Iris pigment epithelial cell (primary cell): ENCODE measurements at regions not wholly inside any gene's neighbourhood (a gene's known extent, or its start where the extent isn't known, plus 50 kb on each side); places are given as distances from the start of the nearest gene placed in this dataset.

Source experiments
- DNase-seq: peaks from one replicate; pipeline ENCODE4 v3.0.0-alpha.2; 2011; ENCODE audit warnings: low read depth

DNA sequence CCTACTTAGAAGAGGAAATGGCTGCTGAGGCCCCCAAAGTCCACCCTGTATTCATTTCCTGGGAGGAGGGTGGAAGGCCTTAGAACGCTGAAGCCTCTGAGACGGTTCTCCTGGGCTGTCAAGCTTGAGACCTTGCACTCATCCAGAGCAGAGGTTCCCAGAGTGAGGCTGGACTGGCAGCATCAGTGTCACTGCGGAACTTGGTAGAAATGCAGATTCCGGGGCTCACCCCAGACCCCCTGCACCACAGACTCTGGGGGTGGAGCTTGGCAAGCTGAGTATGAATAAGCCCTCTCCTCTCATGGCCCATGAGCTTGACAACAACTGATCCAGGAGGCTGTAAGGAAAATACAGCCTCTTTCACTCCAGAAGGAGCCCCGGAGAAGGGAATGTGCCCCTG is 218.3 kb downstream of the IRF8 start:
- no peak for DNase-seq

DNA sequence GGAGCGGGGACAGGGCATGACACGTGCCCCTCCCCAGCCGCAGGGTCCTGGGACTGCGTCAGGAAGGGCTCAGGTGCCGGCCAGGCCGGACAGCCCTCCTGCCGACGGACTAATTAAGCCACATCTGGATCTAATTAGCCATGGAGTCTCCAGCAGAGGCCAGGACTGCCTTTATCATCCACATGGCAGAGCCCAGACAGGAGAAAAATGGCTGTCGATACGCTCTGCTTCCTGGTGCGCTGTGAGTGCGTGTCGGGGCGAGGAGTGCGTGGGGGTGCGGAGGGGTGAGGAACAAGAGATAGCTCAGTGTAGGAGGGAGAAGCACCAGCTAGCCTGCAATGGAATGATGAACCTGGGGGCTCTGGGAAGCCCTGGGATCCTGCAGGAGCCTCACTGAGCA is 218.8 kb downstream of the IRF8 start:
- DNase-seq, result no peak

DNA sequence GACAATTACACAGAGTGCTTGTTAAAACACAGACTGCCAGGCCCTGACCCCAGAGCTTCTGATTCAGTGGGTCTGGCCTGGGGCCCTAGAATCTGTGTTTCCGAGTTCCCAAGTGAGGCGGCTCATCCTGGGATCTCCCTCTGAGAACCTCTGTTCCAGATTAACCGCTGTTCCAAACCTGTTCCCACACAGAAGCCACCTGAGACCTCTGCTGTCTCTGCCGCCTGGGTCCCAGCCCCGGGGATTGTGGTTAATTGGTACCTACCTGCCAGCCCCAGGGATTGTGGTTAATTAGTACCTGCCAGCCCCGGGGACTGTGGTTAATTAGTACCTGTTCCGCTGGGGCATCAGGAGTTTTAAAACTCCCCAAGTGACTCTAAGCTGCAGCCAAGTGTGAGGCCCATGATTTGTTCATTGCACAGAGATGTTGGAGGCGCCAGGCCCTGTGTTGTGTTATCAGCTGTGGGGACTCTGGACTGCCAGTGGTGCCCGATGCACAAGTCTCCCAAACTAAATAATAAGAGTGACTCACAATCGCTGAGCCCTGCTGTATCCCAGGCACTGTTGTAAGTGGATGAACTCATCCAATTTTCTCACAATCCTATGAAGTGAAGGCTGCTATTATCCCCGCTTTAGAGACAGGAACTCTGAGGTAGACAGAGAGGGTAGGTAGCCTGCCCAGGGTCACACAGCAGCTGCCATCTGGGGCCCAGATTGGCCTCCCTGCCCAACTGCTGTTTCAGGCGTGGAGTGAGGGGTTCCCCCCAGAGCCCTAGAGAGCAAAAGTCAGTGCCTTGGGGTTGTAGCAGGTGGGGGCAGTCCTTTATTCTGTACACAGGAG is 219.7 kb downstream of the IRF8 start:
- DNase-seq, result no peak

DNA sequence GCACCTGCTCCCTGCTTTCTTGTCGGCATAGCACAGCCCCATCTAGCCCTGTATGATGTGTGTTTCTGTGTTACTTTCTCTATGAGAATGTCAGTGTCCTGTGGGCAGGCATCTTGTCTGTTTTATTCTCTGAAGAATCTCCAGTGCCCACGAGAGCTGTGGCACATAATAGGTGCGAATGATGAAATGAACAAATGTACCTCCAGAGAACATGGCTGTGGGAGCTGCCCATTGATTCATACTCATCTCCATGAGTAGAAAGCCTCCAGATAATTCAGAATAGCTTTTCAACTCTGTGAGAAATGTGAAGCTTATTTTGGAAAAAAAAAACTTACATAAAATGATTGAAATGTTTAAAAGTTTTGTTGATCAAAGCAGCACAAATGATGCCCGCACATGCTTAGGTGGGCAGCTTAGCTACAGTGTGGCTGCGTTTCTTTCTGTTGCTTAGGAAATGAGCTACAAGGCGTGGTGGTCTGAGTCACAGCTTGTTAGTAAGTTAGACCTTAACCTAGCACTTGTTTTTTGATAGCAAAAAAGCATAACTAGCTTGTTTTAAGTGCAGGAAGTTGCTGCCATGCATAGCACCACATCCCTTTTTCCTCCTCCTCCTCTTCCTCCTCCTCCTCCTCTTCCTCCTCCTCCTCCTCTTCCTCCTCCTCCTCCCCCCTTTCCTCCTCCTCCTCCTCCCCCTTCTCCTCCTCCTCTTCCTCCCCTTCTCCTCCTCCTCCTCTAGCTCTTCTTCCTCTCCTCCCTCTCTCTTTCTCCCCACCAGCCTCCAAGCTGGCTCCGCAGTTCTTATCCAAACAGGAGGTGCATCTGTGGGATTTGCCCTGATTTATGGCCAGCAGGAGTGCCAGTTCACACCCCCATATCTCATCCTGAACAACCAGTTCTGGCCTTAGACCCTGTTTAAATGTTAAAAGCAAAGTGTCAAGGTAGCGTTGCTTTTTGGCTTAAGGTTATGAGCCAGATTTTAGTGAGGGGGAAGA is 221.5 kb downstream of the IRF8 start:
- DNase-seq, result no peak

DNA sequence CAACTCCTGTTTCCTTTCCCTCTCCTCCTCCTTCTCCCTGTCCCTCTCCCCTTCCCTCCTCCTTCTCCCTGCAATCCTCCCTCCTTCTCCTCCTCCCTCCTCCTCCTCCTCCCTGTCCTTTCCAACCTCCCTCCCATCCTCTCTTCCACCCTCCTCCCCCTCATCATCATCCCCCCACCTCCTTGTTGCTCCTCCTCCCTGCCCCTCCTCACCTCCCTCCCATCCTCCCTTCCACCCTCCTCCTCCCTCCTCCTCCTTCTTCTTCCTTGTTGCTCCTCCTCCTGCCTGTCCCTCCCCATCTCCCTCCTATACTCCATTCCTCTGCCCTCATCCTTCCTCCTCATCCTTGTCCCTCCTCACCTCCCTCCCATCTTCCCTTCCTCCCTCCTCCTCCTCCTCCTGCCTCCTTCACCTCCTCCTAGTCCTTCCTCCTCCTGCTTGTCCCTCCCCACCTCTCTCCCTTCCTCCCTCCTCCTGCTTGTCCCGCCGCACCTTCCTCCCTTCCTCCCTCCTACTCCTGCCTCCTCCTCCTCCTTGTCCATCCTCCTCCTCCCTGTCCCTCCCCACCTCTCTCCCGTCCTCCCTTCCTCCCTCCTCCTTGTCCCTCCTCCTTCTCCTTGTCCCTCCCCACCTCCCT is 222.5 kb downstream of the IRF8 start:
- DNase-seq, result no peak

DNA sequence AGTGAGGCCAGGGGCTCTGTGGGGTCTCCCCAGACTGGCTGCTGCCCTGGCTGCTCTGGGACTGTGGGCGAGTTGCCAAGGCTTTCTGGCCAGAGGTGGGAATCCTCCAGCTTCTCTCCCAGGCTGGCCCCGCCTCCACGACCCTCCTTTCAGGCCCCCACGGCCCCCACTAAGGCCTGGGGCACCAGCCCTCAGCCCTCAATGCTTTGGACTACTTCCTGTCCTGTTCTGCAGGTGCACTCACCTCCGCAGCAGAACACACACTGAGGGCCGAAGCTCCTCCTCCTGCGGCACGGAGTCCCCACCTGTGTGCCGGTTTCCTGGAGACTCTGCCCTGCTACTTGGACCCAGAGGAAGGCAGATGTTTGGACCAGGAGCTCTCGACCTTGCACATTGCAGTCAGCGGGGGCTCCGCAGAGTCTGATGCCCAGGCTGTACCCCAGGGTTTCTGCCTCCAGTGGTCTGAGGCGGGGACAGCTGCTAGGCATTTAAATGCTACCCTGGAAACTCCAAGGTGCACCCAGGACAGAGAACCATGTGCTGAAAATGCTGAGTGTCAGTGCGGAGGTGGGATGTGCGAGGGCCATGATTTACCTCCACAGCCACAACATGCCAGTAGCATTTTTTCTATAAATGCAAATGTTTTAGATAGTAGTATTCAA is 223.8 kb downstream of the IRF8 start:
- DNase-seq, result no peak

DNA sequence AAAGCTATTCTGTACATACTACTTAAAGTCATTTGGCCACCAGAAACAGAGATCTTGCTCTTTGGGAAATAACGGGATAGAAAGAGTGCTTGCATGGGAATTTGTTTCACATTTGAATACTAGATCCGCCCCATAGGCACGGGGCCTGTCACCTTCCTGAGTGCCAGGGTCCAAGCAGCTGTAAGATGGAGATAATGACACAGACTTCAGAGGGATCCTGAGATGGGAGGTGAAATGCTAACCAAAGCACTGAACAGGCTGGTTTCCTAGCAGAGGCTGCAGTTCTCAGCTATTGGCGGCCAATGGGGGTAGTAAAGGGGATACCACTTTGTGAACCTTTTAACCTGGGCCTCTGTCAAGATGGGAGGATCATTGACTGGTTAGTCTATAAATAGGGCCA is 225.4 kb downstream of the IRF8 start:
- DNase-seq, result no peak

DNA sequence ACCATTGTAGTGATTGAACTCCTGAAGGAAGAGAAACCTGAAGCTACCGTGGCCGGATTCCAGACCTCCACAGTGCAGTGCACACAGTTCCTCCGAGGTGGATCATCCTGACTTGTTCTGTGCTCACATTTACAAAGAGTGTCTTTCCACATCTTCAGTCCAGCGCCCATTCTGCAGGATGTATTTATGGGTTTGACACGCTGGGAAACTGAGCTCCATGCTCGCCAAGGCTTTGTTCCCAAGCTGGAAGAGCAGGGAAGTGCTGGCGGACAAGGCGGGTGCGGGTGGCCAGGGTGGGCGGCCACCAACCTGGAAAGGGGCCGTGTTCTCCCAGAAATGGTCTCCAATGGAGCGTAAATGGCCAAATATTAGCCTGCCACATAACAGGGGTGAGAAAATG is 227.9 kb downstream of the IRF8 start:
- no peak for DNase-seq

DNA sequence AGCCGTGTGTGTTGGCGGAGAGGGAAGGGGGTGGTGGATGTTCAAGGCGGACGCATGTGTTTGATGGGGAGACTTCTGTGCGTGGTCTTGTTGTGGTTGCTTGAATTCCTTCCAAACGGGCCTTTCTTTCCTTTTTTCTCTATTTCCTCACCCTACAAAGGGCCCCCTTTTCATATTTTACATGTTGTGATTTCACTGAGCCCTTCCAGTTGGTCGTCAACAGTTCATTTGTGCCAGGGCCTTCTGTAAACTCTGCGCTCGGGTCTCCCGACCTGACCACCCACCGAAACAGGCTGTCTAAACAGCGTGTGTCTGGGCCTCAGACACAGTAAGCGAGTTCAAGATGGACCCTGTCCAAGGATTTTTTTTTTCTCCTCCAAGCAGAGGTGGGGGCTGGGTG is 228.4 kb downstream of the IRF8 start:
- no peak for DNase-seq

DNA sequence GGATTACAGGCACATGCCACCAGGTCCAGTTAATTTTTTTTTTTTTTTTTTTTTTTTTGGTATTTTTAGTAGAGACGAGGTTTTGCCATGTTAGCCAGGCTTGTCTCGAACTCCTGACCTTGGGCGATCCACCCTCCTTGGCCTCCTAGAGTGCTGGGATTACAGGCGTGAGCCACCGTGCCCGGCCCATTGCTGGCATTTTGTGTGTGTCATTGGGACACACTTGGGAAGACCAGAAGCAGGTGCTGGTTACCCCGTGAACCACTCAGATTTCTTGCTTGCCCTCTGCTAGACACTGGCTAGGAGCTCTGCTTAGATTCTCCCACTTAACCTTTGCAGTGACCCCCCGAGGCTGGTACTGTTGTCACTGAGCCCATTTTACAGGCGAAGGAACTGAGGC is 229.3 kb downstream of the IRF8 start:
- DNase-seq, result no peak

DNA sequence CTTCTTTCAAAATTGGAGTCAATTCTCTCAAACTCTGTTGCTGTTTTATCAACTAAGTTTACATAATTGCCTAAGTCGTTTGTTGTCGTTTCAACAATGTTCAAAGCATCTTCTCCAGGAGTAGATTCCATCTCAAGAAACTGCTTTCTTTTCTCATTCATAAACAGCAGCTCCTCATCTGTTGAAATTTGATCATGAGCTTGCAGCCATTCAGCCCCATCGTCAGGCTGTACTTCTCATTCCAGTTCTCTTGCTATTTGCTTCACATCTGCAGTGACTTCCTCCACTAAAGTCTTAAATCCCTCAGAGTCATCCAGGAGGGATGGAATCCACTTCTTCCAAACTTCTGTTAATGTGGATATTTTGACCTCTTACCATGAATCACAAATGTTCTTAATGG is 230.6 kb downstream of the IRF8 start:
- peak; percentile 31 for DNase-seq

DNA sequence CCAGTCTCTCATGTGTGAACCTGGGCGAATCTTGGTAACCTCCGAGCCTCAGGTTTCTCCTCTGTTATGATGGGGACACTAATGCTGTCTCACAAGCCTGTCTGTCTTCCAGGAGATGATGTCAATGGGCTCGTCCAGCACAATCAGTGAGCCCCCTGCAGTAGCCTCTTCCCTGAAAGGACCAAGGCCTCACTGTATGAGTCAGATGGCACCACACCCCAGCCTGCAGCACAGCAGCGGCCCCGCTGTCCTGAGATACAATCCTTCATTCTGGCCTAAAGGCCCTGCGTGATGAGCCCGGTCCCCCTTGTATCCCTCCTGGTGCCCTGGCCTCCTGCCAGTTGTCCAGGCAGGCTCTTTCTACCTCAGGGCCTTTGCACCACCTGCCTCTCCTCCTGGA is 234.4 kb downstream of the IRF8 start:
- no peak for DNase-seq

DNA sequence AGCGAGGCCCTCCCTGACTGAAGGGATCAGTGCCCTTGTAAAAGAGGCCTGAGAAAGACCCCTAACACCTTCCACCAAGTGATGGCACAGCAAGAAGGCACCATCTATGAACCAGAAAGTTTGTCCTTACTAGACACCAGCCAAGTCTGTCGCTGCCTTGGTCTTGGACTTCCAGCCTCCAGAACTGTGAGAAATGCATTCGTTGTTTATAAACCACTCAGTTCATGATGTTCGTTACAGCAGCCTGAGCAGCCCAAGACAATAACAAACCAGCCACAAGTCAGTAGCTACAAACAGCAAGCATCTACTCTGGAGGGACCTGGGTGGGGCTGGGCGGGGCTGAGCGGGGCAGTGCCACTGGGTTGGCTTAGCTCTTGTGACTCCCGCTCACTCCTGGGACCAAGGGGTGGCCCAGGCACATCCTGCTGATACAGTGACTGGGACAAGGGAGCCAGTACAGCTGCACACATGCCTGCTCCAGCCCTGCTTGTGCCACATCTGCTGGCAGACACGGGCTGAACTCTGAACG is 234.9 kb downstream of the IRF8 start:
- no peak for DNase-seq

DNA sequence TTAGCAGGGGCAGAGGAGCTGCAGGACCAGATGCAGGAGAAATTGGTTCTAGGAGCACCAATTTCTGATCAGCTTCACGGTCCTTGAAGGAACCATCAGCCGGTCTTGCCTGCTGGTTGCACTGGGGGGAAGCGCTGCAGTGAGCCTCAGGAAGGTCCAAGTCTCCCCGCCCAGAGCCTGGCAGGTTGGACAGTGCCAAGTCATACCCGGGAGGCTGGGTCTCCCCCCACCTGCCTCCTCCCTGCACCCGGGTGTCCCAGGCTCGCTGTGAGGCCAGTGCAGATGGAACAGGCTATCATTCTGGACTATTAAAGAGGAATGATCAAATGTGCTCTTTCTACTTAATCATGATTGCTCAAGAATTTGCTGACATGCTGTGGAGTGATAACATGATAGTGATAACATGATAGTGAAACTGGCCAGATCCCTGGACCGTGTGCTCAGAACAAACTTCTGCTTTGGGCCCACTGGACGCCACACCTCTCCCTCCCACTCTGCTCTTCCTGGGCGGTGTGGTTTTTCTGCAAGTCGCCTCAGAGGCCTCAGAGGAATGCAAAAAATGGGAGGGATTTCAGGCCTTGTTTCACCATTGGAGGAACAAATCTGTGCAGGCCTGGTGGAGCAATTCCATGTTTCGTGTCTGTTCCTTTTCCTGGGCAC is 236.0 kb downstream of the IRF8 start:
- peak; percentile 59 for DNase-seq

DNA sequence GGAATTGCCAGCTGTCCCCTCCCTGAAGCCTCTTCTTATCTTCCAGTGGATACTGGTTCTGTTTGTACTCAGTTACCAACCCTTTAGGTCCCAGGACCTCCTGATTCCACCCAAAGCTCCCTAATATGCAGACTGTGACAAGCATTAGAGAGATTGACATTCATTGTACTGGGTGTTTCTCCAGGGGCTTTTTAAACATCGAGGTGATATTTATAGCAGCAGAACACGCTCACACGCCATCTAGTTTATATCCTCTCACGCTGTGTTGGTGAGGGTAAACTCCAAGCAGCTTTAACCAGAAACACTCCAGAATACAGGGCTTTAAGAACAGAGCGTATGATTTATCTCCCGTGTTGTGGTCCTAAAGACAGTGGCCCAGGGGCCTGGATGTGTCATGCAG is 238.4 kb downstream of the IRF8 start:
- no peak for DNase-seq

DNA sequence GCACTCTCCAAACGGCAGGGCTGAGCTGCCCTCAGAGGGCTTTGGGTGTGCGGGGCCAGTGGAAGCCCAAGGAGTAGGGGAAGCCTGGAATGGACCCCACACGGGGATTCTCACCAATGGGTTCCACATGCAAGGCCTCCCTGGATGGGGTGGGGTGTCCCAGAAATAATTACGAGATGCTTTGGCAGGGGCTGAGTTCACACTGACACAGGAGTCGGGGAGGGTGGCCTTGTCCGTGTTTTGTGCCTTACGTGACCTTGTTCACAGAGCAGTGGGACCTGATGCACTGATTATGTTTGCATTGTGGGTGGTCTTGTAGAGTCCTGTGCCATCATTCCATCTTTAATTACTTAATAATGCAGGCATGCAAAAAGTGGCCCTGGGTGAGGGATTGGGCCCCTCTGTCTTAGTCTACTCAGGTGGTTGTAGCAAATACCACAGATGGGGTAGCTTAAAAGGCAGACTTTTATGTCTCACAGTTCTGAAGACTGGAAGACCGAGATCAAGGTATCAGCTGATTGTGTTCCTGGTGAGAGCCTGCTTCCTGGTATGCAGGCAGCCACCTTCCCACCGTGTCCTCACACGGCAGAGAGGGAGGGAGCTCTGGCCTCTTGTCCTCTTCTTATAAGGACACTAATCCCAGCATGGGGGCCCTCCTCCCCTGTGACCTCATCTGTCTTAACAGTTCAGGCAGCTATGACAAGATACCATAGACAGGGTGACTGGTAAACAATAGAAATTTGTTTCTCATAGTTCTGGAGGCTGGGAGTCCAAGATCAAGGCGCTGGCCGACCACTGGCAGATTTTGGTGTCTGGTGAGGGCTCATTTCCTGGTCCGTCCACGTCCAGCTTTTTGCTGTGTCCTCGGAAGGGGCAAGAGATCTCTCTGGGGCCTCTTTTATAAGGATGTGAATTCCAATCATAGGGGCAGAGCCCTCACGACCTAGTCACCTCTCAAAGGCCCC is 239.4 kb downstream of the IRF8 start:
- DNase-seq, result no peak

DNA sequence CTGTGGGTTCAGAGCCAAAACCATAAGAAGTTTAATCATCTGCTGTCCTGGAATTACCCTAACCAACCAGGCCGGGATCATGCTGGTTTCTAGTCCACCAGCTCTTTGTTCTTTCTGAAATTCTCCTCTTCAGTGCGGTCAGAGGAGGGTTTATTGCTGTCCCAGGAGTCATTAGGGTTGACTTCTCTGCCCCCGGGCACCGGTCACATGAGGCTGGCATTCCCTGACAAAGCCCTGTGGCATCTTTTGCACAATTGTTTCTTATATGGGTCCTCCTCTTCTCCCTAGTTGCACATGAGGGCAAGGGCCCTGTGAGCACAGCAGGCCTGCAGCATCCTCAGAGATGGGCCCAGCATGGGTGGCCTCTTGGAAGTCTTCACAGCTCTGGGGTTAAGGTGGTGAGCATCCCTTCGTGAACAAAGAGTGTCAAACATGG is 243.9 kb downstream of the IRF8 start:
- DNase-seq, result no peak

DNA sequence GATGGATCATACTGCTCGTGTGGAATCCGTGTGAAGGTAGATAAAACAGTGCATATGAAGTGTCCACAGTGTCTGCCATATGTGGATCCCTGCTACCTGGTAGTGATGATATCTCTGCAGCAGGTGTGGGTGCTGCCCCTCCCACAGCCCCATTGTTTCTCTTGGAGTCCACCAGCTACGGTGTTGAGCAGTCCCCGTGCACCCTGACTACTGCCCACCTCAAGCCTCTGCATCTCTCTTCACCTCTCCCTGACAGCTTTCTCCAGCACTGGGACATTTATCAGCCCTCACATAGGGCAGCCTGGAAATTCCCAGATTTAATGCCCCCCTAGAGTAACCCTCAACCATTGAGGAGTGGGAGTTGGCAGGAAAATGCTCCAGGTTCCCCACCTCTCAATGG is 244.7 kb downstream of the IRF8 start:
- DNase-seq, result no peak

DNA sequence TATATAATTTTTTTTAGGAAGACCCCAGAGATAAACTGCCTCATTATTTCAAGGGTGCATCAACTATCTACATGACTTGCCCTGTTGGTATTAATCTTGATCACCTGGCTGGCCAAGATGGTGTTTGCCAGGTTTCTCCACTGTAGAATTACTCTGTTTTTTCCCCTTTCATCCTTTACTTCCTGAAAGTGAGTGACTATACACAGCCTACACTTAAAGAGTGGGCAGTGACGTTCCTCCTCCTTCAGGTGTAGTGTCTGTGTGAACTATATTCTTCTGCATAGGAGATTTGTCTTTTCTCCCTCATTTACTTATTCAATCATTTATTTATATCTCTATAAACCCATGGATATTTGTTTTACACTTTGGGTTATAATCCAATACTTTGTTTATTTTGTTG is 246.7 kb downstream of the IRF8 start:
- no peak for DNase-seq

DNA sequence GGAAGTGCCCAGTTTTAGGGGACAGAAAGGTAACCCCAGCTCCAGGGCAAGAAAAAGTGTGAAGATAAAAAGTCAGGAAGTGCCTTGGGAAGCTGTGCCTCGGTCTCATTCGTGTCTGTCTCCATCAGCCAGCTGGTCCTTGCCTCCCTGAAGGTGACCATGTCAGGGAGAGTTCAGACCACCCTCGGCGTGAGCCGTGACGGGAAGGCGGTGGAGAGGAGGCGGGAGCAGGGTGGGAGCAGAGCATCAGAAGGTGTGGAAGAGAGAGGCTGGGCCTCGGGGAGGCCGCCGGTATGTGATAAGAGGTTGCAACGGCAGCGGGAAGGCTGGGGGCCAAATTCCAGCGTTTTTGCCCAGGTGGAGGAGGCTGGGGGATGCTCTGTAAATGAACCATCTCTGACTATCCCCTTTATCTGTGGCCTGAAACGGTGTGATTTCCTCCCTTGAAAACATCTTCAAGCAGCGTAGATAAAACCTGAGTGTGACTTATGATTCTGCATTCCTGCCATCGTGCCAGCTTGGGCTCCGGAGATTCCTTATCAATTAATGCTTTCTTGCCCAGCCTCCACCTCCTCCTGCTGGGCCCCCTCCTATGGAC is 251.8 kb downstream of the IRF8 start:
- no peak for DNase-seq
